ENCODE measurements at regions not wholly inside any gene's neighbourhood (a gene's known extent, or its start where the extent isn't known, plus 50 kb on each side); places are given as distances from the start of the nearest gene placed in this dataset.

DNA sequence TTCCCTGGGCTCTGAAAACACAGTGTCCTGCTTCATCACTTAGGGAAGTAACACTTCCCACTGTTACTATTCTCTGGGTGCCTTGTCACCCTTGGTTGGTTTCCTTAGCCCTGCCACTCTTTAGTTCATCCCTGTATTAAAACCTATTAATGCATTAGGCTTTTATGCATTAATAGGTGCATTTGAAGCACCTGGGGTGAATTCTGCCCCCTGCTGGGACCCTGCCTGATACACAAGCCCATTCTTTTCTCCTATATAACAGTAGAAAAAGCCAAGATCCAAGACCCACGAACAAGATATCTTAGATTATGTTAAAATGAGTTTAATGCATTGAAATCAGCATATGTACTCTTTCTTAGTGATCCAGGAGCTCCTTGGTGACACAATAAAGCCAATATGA lies 235.7 kb downstream of the PMP22 start:
- Histone ChIP-seq H3K27me3 (ENCODE audit: control insufficient read depth, insufficient read depth, low read length) (no peaks in the 10 kb centered on the region), H3K4me3 (ENCODE audit: low read depth, low read length) (no peak overlapping the region), H3K36me3 (ENCODE audit: control insufficient read depth, insufficient read depth, low read length) (no peaks in the 10 kb centered on the region)
- FAIRE-seq (no peak), DNase-seq (ENCODE audit: low read depth) (no peak)
- TF ChIP-seq, protein P1, sequence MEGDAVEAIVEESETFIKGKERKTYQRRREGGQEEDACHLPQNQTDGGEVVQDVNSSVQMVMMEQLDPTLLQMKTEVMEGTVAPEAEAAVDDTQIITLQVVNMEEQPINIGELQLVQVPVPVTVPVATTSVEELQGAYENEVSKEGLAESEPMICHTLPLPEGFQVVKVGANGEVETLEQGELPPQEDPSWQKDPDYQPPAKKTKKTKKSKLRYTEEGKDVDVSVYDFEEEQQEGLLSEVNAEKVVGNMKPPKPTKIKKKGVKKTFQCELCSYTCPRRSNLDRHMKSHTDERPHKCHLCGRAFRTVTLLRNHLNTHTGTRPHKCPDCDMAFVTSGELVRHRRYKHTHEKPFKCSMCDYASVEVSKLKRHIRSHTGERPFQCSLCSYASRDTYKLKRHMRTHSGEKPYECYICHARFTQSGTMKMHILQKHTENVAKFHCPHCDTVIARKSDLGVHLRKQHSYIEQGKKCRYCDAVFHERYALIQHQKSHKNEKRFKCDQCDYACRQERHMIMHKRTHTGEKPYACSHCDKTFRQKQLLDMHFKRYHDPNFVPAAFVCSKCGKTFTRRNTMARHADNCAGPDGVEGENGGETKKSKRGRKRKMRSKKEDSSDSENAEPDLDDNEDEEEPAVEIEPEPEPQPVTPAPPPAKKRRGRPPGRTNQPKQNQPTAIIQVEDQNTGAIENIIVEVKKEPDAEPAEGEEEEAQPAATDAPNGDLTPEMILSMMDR (IDR thresholded peaks at IDR 0.05; ENCODE audit: insufficient read depth, low read length, severe bottlenecking) = no peak

DNA sequence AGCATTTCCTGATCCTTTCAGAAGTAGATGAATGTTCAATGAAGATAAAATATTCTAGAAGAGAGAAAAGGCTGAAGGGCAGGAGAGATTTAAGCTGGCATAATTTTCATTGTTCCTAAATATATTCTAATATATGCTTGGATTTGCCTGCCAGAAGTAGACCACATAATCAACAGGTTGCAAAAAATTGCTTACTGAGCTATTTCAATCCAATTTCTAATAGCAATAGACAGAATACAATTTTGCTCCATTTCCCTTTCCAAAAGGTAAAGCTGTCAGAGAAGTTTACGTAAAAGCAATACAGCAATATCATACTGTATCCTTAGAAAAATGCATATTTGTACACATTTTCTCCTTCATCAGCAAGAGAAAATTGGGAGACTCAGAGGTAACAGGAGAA lies 237.3 kb downstream of the PMP22 start:
- H3K36me3 ChIP-seq (ENCODE audit: control insufficient read depth, insufficient read depth, low read length) = no peaks in the 10 kb centered on the region
- DNase-seq (ENCODE audit: low read depth) = no peak
- no peak overlapping the region for H3K4me3 ChIP-seq (ENCODE audit: low read depth, low read length)
- H3K27me3 ChIP-seq (ENCODE audit: control insufficient read depth, insufficient read depth, low read length) = no peaks in the 10 kb centered on the region
- FAIRE-seq = no peak
- TF ChIP-seq, protein P1 (IDR thresholded peaks at IDR 0.05; ENCODE audit: insufficient read depth, low read length, severe bottlenecking) = no peak

DNA sequence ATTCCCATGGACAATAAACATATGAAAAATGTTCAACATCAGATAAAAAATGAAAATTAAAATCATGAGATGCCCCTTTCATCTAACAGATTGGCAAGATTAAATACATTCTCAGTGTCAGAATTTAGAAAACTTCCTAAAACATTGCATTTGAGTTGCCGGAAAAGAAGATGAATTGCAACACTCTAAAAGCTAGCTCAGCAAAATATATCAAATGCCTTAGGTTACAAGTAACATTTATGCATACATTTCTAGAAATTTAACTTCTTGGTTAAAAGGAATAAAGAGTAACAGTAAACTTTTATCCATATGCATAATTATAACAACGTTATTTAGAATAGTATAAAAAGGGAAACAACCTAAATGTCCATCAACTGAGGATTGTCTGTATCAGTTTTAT lies 239.0 kb downstream of the PMP22 start:
- Histone ChIP-seq H3K4me3 (ENCODE audit: low read depth, low read length) (no peak overlapping the region), H3K36me3 (ENCODE audit: control insufficient read depth, insufficient read depth, low read length) (no peaks in the 10 kb centered on the region), H3K27me3 (ENCODE audit: control insufficient read depth, insufficient read depth, low read length) (no peaks in the 10 kb centered on the region)
- TF ChIP-seq, protein P1 (IDR thresholded peaks at IDR 0.05; ENCODE audit: insufficient read depth, low read length, severe bottlenecking) = no peak
- no peak for FAIRE-seq
- no peak for DNase-seq (ENCODE audit: low read depth)

DNA sequence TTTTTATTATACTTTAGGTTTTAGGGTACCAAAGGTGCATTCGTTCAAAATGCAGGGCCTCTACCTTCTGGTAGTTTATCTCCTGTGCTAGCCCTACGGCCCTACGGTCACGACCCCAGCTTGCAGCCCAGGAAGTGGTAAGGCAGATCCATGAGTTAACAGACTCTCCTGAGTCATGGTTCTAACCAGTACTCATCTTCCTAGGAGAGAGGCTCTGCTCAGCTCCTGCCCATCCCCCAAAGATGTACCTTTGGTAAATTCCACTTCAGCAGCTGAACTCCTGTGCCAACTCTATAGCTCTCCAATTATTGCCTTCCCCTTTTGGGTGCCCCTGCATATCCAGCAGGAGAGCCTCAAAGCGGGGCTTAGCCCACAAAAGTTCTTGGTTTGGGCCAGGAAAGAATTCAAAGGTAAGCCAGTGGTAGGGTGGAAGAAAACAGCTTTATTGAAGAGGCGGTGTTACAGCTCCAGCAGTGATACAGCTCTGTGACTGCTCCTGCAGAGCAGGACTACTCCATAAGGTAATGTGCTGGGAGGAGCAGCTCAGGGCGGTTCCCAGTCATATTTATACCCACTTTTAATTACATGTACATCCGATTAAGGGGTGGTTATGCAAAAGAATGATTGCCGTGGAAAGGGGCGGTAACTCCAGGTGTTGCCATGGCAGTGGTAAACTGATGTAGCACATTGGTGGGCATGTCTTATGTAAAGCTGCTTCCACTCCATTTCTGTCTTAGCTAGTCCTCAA lies 241.4 kb downstream of the PMP22 start:
- Histone ChIP-seq H3K36me3 (ENCODE audit: control insufficient read depth, insufficient read depth, low read length) (no peaks in the 10 kb centered on the region), H3K27me3 (ENCODE audit: control insufficient read depth, insufficient read depth, low read length) (no peaks in the 10 kb centered on the region), H3K4me3 (ENCODE audit: low read depth, low read length) (no peak overlapping the region)
- TF ChIP-seq, protein P1 (IDR thresholded peaks at IDR 0.05; ENCODE audit: insufficient read depth, low read length, severe bottlenecking) = no peak
- FAIRE-seq (peak; percentile 7), DNase-seq (ENCODE audit: low read depth) (peak; percentile 8)

DNA sequence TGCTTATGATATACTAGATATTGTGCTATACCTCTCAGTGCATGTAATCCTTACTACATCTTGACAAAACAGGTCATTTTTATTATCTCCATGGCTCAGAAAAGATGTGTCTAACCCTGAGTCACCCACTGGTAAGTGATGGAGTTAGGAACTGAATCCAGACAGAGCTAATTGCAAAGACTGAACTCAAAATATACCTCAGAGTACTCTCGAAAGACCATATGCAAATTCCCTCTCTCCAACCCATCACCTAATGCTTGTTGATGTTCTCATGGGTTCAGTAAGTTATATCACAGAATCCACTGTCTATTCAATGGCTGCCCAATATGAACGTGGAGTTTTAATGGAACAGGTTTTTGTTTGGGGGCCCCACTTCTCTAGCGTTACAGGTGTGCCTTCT lies 246.0 kb downstream of the PMP22 start:
- FAIRE-seq = no peak
- H3K36me3 ChIP-seq (ENCODE audit: control insufficient read depth, insufficient read depth, low read length) = no peaks in the 10 kb centered on the region
- DNase-seq (ENCODE audit: low read depth) = no peak
- TF ChIP-seq, protein P1 (IDR thresholded peaks at IDR 0.05; ENCODE audit: insufficient read depth, low read length, severe bottlenecking) = no peak
- no peak overlapping the region for H3K4me3 ChIP-seq (ENCODE audit: low read depth, low read length)
- H3K27me3 ChIP-seq (ENCODE audit: control insufficient read depth, insufficient read depth, low read length) = no peaks in the 10 kb centered on the region

Measured in bronchial epithelial cell (primary cell).